MV-4-11 (cell line): ENCODE measurements at regions not wholly inside any gene's neighbourhood (a gene's known extent, or its start where the extent isn't known, plus 50 kb on each side); places are given as distances from the start of the nearest gene placed in this dataset.
"Not testable (repeated sequence)": the region's sequence is repeated elsewhere in the genome, so short reads cannot be mapped to it uniquely, and the experiment has no call there.

ENCODE experiments used
- DNase-seq: peaks from one replicate; lab custom pipeline; 2025; lab: John Stamatoyannopoulos, UW

DNA sequence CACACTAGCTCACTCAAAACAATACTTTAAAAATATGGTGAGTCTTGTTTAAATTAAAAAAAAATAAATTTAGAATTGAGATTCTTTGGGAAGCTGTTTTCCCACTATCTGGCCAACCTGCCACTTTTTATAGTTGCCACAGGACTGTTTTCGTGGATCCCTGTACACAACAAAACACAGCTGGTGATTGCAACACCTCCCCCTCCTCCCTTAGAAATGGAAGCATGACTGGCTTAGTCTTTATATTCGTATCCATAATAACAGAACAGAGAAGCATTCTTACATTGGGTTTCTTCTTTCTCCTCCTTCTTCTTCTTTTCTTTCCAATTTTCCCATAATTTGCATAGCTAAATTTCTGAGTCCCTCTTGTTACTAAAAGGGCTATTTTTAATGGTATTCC is 79.5 kb upstream of the GJB6 start:
- no peak for DNase-seq

DNA sequence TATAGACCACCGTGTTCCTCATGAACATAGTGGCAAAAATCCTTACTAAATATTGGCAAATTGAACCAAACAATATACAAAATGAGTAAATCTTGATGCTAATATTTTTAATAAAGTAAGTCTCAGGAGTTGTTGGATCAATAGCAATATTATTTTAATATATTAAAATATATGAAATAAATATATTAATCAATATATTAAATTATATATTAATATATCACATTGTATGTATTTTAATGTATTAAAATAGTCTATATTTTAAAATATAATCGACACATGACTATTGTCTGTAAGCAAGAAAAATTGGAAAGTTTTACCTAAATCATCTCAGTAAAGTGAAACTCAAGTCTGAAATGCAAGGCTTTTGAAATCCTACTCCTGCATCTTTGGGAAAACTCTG is 78.9 kb upstream of the GJB6 start:
- DNase-seq = no peak

DNA sequence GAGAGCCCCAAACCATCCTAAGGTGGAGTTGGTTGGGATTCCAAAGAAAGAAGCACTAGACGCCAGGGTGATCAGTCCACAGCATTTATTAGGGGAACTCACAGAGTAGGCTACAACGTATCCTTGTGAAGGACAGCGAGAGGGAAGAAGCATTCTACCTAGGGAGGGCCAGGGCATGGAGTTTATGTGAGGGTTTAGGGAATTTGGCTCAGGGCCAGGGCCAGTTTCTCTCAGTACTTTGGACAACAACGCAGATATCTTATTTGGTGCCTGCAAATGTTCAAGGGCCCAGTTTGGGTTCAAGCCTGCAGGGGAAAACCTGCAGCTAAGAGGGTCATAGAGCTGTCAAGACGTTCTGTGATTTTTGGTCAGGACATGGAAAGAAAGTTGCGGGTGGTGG is 73.9 kb upstream of the GJB6 start:
- DNase-seq = no peak

DNA sequence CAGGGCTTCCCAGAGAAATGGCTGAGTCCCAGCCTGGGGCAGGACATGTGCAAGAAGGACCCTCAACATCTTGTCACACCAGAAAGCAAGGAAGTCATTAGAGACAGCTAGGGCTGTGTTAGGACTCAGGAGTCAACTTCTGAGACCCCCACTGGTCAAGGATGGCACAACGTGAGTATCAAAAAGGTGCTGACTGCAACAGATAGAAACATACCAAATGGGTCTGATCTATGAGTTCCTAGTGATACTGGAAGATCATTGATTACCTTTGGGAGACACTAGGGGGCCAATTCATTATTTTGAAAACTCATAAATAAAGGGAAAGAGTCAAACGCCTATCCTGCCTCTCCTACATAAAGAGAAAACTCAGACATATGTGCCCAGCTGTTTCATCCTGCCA is 73.5 kb upstream of the GJB6 start:
- no peak for DNase-seq

DNA sequence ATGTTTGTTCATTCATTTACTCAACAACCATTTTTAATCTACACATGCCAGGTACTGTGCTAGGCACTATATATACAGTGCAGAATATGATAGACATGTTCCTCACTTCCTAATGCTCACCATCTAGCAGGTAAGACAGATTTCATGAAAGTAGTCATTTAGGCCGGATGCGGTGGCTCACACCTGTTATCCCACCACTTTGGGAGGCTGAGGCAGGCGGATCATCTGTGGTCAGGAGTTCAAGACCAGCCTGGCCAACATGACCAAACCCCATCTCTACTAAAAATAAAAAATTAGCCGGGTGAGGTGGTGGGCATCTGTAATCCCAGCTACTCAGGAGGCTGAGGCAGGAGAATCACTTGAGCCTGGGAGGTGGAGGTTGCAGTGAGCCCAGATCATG is 71.9 kb upstream of the GJB6 start:
- DNase-seq = not testable (repeated sequence)

DNA sequence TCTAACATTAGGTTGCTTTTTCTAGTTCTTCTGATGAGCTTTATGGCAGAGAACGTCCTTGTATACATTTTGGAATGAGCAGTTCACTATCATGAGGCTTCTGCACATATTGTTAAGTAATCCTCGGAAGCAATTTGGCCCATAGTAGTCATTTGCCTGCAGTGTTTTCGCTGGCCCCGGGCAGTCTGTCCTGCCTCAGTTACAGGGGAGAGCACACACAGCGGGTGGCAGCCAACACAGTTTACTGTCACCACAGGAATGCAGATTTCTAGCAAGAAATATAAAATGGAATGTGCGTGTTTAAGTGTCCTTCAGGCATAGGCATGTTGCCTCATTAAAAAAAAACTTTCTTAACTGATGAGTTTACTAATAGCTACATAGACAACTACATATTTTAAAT is 71.5 kb upstream of the GJB6 start:
- DNase-seq = no peak

DNA sequence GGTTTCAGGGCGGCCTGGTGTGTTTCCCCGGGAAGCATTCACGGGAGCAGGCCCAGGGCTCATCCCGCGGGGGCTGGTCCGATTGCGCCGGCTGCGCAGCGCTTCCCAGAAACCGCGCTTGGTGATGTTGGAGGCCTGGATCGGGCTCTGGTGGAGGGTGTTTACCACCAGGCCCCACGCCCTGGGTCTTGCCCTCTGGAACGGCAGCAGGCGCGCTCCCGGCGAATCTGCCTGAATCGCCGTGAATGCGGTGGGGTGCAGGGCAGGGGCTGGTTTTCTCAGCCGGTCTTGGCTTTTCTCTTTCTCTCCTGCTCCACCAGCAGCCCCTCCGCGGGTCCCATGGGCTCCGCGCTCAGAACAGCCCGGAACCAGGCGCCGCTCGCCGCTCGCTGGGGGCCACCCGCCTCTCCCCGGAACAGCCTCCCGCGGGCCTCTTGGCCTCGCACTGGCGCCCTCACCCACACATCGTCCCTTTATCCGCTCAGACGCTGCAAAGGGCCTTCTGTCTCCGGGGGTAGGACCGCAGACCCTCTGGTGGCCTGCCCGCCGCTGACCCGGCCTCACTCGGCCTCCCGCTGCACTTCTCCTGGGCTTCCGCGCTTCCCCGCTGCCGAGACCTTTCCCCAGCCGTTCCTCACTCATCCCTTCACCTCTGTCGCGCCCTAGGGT is 69.4 kb upstream of the GJB6 start:
- DNase-seq = no peak

DNA sequence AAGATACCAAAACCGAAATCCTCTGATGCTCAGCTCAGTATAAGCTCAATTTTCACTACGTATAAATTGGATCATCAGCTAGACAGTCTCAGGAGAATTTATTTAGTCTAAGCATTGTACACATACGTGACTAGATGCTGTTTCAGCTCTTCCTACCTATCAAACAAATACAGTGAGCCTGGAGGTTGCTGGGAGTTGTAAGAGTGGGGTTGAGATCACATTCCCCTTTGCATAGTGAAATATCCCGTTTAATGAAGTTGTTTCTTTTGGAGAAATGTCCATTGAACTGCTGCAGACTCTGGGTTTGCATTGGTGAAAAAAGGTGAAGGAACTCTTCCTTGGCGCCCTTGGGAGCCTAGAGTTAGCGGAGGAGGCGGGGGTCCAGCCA is 68.9 kb upstream of the GJB6 start:
- no peak for DNase-seq

DNA sequence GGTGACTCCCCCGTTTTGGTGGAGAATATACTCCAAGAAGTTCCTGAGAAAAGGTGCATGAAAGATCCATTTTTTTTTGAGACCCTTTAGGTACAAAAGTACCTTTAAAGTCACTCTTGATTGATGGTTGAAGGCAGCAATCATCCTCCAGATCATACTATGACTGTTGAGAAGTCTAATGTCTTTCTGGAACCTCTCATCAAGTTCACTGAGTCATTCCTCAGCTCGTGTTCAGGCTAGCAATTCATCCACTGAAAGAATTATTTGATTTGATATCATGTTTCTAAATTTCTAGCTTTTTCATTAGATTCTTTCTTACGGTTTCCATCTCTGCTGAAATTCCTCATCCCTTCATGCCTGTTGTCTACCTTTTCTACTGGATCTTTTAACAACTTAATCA is 65.1 kb upstream of the GJB6 start:
- no peak for DNase-seq

DNA sequence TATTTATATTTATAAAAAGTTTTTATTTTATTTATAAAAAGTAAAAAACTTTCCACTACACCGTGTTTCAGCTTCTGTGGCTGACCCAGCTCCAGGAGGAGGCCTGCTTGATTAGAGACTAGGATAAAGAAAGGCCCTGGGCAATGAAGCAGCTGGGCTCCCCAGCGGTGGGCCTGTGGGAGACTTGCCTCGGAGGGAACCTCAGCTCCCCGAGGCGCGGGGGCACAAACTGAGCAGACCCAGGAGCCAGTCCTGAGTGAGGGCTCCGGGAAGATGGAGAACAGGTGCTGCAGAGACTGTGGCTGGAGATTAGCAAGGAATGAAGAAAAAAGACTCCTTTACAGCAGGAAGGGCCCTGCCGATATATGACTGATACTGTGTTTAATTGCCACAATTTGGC is 63.8 kb upstream of the GJB6 start:
- no peak for DNase-seq

DNA sequence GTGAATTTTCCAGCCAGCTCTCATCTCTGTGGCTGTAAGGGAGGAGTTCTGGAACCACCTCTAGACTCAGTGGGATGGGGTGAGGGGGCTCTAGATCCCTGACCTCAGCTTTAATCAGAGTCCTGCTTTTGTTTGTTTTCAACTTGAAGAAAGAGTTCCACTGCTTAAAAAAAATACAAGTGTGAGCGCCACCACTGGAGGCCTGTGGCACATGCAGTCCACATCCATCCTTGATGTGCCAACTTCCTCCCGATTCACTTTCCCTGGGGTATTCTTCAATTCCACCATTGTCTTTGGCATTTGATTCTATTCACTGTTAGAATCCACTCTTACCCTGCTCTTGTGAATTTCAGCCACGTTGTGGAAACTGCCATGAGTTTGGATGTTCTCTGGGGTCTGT is 62.4 kb upstream of the GJB6 start:
- no peak for DNase-seq

DNA sequence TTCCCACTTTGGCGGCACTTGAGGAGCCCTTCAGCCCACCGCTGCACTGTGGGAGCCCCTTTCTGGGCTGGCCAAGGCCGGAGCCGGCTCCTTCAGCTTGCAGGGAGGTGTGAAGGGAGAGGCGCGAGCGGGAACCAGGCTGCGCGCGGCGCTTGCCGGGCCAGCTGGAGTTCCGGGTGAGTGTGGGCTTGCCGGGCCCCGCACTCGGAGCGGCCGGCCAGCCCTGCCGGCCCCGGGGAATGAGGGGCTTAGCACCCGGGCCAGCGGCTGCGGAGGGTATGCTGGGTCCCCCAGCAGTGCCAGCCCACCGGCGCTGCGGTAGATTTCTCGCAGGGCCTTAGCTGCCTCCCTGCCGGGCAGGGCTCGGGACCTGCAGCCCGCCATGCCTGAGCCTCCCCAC is 60.2 kb upstream of the GJB6 start:
- DNase-seq = not testable (repeated sequence)

DNA sequence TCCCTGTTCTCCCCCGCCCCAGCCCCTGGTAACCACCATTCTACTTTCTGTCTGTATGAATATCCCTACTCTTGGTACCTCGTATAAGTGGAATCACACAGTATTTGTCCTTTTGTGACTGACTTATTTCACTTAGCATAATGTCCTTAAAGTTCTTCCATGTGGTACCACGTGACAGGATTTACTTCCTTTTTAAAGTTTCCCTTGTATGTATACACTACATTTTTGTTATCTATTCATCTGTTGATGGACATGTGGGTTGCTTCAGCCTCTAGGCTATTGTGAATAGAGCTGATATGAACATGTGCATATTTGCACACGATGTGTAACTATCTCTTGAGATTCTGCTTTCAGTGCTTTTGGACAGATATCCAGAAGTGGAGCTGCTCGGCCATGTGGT is 59.6 kb upstream of the GJB6 start:
- no peak for DNase-seq

DNA sequence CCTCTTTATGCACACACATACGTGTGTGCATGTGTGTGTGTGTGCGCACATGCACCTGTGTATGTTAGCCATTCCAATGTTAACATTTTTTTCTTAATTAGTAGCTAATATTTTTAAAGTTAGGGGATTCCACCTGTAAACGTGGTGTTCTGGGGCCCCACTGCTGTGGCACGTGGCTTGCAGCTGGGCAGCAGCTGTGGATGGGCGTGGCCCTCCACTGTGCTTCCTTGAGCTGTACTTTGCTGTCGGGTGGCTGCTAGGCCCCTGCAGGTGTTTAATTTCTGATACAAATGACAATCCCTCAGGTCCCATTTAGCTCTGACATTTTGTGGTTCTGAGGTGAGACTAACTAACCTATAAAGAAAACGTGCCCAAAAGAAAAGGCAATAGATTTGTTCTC is 58.9 kb upstream of the GJB6 start:
- DNase-seq = no peak

DNA sequence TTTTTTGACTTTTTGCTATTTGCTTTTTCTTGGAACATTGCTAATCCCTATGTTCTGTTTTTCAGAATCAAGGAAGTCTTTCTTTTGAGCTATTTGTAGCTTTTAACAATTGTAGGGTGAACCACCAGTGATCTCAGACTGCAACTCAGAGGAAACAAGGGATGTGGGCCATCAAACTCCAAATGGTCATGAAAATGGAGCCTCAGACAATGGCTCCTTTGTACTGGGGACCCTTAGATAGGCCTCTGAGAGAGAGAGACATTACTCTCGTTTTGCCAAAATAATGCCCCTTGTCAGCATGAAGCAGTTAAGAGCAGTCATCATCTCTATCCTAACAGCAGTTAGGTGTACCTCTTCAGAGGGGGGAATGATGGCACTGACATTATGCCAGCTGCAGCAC is 56.4 kb upstream of the GJB6 start:
- DNase-seq = no peak

DNA sequence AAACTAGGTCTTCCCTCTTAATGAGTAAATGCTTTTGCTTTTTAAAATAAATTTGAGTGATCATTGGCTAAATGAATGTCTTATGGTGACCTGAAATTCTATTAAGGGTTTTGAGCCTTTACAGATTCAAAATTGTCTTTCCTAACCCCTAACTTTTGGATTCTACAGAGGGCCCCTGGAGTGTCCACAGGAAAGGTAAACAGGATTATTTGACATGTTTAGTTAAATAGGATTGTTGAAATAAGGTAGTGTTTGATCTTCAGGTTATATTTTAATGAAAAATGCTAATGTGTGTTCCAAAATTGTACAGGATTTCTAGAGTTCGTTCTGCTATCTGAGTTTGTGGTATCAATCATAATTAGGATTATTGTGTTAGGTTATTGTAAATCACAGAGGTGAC is 55.9 kb upstream of the GJB6 start:
- DNase-seq = no peak

DNA sequence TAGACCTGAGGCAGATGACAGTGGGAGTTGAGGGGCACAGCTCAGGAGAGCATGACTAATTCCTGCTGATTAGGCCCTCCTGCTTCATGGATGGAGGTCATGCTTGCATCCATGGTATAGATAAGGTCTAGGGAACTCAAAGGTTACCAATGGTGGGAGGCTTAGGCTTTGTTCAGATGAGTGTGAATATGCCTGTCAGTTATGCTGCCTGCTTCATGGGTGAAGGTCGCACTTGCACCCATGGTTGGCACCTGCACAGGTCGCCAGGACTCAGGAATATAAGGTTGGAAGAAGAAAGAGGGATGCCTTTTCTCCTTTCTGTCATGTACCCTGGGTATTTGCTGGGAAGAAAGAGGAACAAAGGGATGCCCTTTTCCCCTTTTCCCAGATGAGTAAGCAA is 53.4 kb upstream of the GJB6 start:
- DNase-seq = no peak
